Lower lobe of right lung (tissue), 2 donors: ENCODE measurements at regions not wholly inside any gene's neighbourhood (a gene's known extent, or its start where the extent isn't known, plus 50 kb on each side); places are given as distances from the start of the nearest gene placed in this dataset.

Experiments
- ATAC-seq, 2 donors: fragments of 200-7000 bp; cut with Tn5 transposase; one replicate each; pipeline ENCODE4 v1.9.1; 2020 to 2022; ENCODE audit warnings: mild to moderate bottlenecking in 2 of 2, moderate library complexity in 2 of 2
- DNase-seq: peaks from one replicate; pipeline ENCODE4 v3.0.0-alpha.2; 2020
- H3K27ac ChIP-seq: fragments of 200-600 bp; one replicate; pipeline ENCODE4 v1.8.0; 2022
- H3K27me3 ChIP-seq: fragments of 200-600 bp; one replicate; pipeline ENCODE4 v1.8.0; 2022; ENCODE audit warnings: low read depth
- H3K36me3 ChIP-seq: fragments of 200-600 bp; one replicate; pipeline ENCODE4 v1.8.0; 2022; ENCODE audit warnings: mild to moderate bottlenecking
- H3K4me1 ChIP-seq: fragments of 200-600 bp; one replicate; pipeline ENCODE4 v1.8.0; 2022
- H3K4me3 ChIP-seq: fragments of 200-600 bp; one replicate; pipeline ENCODE4 v1.8.0; 2022; ENCODE audit warnings: mild to moderate bottlenecking
- H3K9me3 ChIP-seq: fragments of 200-600 bp; one replicate; pipeline ENCODE4 v1.8.0; 2022
- CTCF ChIP-seq: fragments of 200-600 bp; IDR thresholded peaks from one replicate; pipeline ENCODE4 v1.8.0; 2022; ENCODE audit warnings: antibody characterized with exemption, mild to moderate bottlenecking
- intact Hi-C: fragments of 100-400 bp; cut with DNase I; formaldehyde crosslinking; loops from one replicate; pipeline ENCODE4 v1.11.0; 2022
- donor health status: DM: no; HTN: yes; CAD: no; lungs with severe emphysema.

- Histone ChIP-seq H3K27me3 (no peaks in the 10 kb centered on the region), H3K4me3 (no peak overlapping the region), H3K4me1 (no peaks in the 10 kb centered on the region), H3K9me3 (no peaks in the 10 kb centered on the region), H3K27ac (no peak overlapping the region), H3K36me3 (no peaks in the 10 kb centered on the region)
- no peak for TF ChIP-seq CTCF
- intact Hi-C loops, result no loop called here
- DNase-seq, result no peak
- no peak for ATAC-seq
Measured at GRCh38 chr12:127064207-127064606, 1202.8 kb upstream of the TMEM132C start.

- ATAC-seq (no peak), DNase-seq (no peak)
- TF ChIP-seq CTCF, result no peak
- Histone ChIP-seq H3K27ac (no peak overlapping the region), H3K4me1 (no peaks in the 10 kb centered on the region), H3K4me3 (no peak overlapping the region), H3K36me3 (no peaks in the 10 kb centered on the region), H3K27me3 (no peaks in the 10 kb centered on the region), H3K9me3 (no peaks in the 10 kb centered on the region)
- intact Hi-C loops, result no loop called here
Measured at GRCh38 chr12:127065595-127065994, 1201.4 kb upstream of the TMEM132C start.

- no peak for DNase-seq
- Histone ChIP-seq H3K9me3 (no peaks in the 10 kb centered on the region), H3K4me3 (no peak overlapping the region), H3K27ac (no peak overlapping the region), H3K36me3 (no peaks in the 10 kb centered on the region), H3K4me1 (no peaks in the 10 kb centered on the region), H3K27me3 (no peaks in the 10 kb centered on the region)
- no peak for ATAC-seq
- TF ChIP-seq CTCF, result no peak
- intact Hi-C loops, result no loop called here
Measured at GRCh38 chr12:127070515-127071157, 1196.3 kb upstream of the TMEM132C start.

GRCh38 chr12:127074161-127074560 is 1192.8 kb upstream of the TMEM132C start:
- Histone ChIP-seq H3K27ac (no peak overlapping the region), H3K27me3 (no peaks in the 10 kb centered on the region), H3K9me3 (no peaks in the 10 kb centered on the region), H3K4me3 (no peak overlapping the region), H3K36me3 (no peaks in the 10 kb centered on the region), H3K4me1 (no peaks in the 10 kb centered on the region)
- no peak for TF ChIP-seq CTCF
- DNase-seq (no peak), ATAC-seq (no peak)
- intact Hi-C loops, result no loop called here

- intact Hi-C loops, result no loop called here
- Histone ChIP-seq H3K4me3 (no peak overlapping the region), H3K27me3 (no peaks in the 10 kb centered on the region), H3K36me3 (no peaks in the 10 kb centered on the region), H3K4me1 (no peaks in the 10 kb centered on the region), H3K9me3 (no peaks in the 10 kb centered on the region), H3K27ac (no peak overlapping the region)
- ATAC-seq (no peak), DNase-seq (no peak)
- no peak for TF ChIP-seq CTCF
Measured at GRCh38 chr12:127075981-127076380, 1191.0 kb upstream of the TMEM132C start.
